ENCODE measurements at regions not wholly inside any gene's neighbourhood (a gene's known extent, or its start where the extent isn't known, plus 50 kb on each side); places are given as distances from the start of the nearest gene placed in this dataset.

DNA sequence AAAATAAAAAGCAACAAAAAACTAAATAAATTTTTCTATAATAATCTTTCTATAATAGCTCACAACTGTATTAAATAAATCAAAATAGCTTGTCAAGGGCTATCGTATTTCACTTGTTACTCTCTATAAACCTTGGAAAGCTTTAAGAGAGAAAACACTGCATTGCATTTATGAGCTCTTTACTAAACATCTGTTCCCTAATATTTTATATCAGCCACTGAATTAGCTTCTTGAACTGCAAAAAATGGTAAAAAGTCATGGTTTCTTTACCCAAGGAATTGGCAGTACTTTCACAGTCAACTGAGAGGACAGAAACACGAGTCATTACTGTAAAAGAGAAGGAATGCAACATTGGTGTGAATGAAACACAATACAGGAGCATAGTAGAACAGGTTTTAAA is 671.2 kb downstream of the PCDH18 start:
- TF ChIP-seq, protein P1, sequence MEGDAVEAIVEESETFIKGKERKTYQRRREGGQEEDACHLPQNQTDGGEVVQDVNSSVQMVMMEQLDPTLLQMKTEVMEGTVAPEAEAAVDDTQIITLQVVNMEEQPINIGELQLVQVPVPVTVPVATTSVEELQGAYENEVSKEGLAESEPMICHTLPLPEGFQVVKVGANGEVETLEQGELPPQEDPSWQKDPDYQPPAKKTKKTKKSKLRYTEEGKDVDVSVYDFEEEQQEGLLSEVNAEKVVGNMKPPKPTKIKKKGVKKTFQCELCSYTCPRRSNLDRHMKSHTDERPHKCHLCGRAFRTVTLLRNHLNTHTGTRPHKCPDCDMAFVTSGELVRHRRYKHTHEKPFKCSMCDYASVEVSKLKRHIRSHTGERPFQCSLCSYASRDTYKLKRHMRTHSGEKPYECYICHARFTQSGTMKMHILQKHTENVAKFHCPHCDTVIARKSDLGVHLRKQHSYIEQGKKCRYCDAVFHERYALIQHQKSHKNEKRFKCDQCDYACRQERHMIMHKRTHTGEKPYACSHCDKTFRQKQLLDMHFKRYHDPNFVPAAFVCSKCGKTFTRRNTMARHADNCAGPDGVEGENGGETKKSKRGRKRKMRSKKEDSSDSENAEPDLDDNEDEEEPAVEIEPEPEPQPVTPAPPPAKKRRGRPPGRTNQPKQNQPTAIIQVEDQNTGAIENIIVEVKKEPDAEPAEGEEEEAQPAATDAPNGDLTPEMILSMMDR (IDR thresholded peaks at IDR 0.05): no peak
- no peak for TF ChIP-seq EP300 (IDR thresholded peaks at IDR 0.05)
- no peak for TF ChIP-seq POLR2AphosphoS5 (IDR thresholded peaks at IDR 0.05)
